ENCODE measurements at regions not wholly inside any gene's neighbourhood (a gene's known extent, or its start where the extent isn't known, plus 50 kb on each side); places are given as distances from the start of the nearest gene placed in this dataset.
A peak's percentile ranks its signal among the peaks of the same experiment; 100 is the strongest.
"Not testable (repeated sequence)": the region's sequence is repeated elsewhere in the genome, so short reads cannot be mapped to it uniquely, and the experiment has no call there.

DNA sequence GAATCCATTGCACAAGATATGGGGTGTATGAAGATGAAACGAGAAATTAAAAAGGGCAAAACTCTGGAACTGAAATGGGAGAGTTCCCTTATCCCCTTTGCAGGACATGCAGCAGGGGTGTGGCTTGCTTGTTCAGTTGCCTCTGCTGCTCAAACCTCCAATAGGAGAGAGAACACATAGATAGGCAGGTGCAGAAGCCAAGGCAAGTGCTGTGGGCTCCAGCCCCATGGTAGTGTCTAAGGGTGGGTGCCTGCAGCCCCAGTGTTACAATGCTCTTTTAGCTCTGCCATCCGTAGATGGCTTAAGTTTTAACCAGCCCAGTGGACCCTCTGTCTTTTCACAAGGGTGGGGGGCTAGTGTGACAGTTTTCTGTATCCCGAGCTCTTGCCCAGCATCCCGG is 69.7 kb downstream of the CMAS start:
- DNase-seq (ENCODE audit: low spot score), result no peak

DNA sequence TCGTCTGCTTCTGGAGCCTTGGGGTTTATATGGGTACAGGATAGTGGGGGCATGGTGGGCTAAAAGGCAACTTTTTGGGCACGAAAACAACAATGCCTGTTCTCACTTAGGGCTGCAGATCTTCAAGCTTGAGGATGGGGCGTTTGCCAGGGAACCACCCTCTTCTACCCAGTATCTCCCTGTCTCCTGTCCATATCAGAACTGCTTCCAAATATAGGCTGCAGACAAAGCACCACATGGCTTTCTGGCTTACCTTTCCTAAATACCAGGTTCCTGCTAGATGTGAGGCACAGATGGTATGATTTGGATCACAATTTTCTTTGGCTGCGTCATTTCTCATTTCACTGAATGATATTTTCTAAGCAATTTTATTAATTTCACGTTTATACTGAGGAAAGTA is 70.4 kb downstream of the CMAS start:
- no peak for DNase-seq (ENCODE audit: low spot score)

DNA sequence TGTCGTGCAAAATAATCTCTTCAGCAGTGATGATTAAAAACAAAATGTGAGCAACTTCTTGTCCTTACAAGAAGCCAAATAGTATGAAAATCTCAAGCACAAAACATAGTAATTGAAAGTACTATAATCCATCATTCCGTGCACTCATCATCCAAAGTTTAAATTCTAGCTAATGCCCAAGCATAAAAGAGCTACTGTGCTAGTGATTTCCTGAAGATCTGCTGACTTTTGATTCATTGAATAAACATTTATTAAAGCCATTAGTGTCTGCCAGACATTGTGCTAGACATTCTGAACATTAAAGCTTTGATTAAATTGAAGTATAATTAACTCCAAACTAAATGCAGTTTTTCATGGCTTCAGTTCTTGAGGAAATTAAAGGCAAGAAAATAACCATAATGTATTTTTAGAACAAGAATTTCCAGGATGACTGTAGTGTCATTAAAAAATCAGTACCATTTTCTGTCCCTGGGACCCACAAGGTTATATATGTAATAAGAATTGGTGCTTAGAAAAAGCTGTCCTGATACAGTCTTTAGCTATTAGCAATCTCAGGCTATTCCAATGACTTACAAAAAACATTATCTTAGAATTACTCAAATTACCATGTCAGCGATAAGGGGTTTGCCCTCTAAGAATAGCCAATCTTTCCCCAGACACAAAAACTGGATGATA is 71.7 kb downstream of the CMAS start:
- DNase-seq (ENCODE audit: low spot score), result no peak

DNA sequence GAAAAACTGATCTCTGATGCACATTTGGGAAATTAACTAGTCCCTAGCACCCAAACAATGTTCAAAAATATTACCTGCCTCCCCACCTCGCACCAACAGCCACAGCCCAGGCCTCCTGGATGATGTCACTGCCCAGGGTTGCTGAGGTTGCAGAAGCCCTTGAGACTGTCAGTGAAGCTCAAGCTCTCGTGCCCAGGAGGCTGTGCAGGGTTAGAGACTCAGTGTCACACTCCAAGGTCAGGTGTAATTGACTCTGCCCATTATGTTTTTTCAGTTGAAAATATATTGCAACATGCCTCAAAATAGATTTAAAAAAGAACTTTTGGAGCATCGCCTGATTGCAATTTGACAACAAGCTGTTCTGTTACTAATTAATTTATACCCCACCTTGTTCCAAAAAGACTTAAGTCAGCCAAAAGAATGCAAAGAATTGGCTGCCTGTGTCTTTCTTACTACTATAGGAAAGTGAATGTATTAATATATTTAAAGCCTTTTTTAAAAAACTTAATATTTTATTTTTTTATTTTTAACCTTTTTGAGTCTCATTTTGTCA is 72.3 kb downstream of the CMAS start:
- DNase-seq (ENCODE audit: low spot score), result no peak

DNA sequence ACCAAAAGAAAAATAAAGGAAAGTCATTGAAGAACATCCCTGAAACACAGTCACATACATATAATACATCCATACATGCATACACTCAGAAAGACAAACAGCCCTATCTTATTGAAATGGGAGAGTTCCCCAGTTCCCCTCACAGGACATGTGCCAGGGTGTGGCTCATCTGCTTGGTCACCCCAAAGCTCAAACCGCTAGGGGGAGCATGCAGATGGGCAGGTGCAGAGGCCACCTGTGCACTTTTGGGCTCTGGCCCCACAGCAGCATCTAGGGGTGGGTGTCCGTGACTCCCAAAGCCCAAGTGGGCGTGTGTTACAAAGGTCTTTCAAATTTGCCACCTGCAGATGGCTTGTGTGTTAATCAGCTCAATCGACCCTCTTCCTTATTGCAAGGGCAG is 75.2 kb downstream of the CMAS start:
- peak; percentile 41 for DNase-seq (ENCODE audit: low spot score)

DNA sequence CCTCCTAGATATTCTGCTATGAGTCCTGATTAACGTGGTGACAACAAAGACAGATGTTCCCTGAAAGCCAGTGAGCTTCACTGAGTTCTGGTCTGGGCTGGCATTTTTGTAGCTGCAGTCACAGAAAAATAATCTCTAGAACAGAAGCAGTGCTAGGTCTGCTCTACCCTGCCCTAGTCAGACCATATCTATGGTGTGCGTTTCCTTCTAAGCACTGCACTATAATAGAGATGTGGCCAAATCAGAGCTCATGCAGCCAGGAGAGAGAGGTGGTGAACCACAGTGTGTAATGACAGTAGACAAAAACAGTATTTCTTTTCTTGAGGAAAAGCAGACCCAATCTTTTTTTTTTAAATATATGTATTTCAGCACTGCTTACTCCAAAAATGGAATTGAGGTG is 76.3 kb downstream of the CMAS start:
- DNase-seq (ENCODE audit: low spot score), result no peak

DNA sequence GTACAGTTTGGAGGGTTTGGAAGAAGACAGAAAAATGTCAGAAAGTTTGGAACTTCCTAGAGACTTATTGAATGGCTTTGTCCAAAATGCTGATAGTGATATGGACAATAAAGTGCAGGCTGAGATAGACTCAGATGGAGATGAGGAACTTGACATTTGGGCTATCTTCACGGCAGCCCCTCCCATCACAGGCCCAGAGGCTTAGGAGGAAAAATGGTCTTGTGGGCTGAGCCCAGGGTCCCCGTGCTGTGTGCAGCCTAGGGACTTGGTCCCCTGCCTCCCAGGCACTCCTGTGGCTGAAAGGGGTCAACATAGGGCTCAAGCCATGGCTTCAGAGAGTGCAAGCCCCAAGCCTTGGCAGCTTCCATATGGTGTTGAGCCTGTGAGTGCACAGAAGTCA is 79.0 kb downstream of the CMAS start:
- DNase-seq (ENCODE audit: low spot score), result no peak

DNA sequence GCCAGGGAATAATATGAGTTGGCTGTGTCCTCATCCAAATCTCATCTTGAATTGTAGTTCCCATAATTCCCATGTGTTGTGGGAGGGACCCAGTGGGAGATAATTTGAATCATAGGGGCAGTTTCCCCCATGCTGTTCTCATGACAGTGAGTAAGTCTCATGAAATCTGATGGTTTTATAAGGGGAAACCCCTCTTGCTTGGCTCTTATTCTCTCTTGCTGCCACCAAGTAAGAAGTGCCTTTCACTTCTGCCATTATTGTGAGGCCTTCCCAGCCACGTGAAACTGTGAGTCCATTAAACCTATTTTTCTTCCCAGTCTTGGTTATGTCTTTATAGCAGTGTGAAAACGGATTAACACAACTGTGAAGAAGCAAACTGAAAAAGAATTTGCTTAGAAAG is 80.1 kb downstream of the CMAS start:
- DNase-seq (ENCODE audit: low spot score), result not testable (repeated sequence)

DNA sequence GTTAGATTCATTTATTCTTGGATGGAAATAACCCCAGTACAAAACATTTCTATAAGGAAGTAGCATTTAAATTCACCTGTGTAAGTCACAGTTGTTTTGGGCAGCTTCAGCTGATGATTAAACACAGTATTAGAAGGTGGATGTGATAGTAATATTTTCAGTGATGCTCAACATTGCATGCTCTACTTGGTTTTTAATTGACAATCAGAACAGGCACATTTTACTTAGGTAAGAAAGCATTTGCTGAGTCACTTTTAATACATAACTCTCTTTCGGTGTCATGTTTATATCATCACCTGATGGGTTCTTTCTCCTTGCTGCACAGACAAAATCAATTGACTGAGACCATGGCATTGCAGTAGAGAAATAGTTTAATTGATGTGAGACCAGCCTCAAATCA is 80.7 kb downstream of the CMAS start:
- DNase-seq (ENCODE audit: low spot score), result no peak

DNA sequence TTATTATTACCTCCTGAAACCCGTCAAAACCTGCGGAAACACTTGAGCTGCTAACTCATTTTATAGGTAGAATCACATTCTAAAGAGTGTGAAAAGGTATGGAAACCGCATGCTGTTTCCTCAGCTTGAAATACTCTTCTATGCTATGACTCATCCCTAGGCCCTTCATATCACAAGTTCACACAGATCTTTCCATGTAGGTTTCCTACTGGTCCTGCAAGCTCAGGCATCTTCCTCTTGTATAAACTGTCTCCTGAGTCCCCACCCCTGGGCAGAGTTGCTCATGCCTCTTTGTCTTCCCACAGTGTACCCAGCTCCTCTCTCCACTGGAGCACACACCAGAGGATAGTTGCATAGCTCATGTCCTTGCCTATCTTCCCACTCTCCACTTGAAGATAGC is 84.7 kb downstream of the CMAS start:
- no peak for DNase-seq (ENCODE audit: low spot score)

DNA sequence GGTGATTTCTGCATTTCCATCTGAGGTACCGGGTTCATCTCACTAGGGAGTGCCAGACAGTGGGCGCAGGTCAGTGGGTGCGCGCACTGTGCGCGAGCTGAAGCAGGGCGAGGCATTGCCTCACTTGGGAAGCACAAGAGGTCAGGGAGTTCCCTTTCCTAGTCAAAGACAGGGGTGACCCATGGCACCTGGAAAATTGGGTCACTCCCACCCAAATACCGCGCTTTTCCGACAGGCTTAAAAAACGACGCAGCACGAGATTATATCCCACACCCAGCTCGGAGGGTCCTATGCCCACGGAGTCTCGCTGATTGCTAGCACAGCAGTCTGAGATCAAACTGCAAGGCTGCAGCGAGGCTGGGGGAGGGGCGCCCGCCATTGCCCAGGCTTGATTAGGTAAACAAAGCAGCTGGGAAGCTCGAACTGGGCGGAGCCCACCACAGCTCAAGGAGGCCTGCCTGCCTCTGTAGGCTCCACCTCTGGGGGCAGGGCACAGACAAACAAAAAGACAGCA is 90.6 kb downstream of the CMAS start:
- DNase-seq (ENCODE audit: low spot score), result not testable (repeated sequence)

All from CD4-positive, alpha-beta T cell treated with Interleukin-6 at 100 ng/mL for 8 hours (primary cell).